NCI-H1436 treated with DMSO at 0.1 percent for 48 hours (cell line): ENCODE measurements at regions not wholly inside any gene's neighbourhood (a gene's known extent, or its start where the extent isn't known, plus 50 kb on each side); places are given as distances from the start of the nearest gene placed in this dataset.
"Not testable (repeated sequence)": the region's sequence is repeated elsewhere in the genome, so short reads cannot be mapped to it uniquely, and the experiment has no call there.

Experiments
- DNase-seq: peaks from one replicate; lab custom pipeline; 2025; lab: John Stamatoyannopoulos, UW

GRCh38 chr6:165846123-165846966 is 183.3 kb upstream of the PDE10A start:
- no peak for DNase-seq

DNA sequence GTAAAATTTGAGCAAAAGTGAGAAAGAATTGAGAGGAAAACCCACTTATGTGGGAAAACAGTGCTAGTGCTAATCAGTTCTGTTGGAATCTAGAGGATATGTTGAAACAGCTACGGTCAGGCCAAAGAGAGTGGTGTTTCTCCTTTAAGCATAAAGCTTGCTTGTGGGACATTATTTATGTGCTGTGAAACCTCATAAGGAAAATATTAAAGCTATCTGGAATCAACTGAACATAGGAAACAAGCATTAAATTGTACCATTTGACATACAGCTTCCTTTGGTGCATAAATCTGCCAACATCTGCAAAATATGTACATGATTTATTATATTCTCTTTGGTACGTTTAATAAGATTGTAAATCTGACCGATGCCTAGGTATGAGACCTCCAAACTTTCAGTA is 182.5 kb upstream of the PDE10A start:
- no peak for DNase-seq

DNA sequence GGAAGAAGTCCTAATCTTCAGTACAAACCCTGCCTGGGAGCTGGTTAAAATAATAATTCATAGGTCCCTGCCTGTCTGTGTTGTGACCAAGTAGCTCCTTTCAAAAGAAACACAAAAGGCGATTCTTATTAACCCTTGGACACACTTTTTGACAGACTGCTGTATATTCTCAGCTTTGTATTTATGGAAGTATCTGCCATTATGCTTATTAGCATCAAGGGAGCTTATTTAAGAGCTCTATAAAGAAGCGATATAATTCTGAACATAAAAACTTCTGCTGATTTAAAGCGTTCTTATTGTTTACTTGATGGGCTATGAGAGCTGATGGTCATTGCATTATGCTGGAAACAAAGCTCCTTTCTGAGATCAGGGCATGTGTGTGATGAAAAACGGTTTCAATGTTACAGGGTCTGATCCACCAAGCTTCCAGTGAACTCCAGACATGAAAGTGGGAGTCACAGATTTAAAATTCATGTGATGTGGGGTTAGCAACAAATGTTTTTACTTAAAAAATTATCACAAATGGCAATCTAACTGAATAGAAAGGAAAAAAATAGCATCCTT is 181.8 kb upstream of the PDE10A start:
- no peak for DNase-seq

GRCh38 chr6:165844232-165844631 is 181.2 kb upstream of the PDE10A start:
- no peak for DNase-seq

GRCh38 chr6:165843568-165844113 is 180.6 kb upstream of the PDE10A start:
- DNase-seq: no peak

DNA sequence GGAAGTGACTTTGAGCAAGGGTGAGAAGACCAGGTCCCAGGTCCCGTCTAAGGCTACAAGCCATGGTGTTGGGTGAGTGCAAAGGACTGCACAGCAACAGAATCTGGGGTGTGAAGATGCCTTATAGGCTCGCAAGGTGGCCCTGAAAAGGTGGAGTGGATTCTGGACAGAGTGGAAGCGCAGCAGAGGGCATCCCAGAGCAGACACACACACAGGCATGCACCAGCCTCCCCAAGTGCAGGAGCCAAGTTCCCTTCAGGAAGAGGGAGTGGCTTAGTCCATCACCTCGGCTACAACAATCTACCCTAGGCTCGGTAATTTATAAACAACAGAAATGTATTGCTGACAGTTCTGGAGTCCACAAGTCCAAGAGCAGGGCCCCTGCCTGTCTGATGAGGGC is 180.1 kb upstream of the PDE10A start:
- no peak for DNase-seq

DNA sequence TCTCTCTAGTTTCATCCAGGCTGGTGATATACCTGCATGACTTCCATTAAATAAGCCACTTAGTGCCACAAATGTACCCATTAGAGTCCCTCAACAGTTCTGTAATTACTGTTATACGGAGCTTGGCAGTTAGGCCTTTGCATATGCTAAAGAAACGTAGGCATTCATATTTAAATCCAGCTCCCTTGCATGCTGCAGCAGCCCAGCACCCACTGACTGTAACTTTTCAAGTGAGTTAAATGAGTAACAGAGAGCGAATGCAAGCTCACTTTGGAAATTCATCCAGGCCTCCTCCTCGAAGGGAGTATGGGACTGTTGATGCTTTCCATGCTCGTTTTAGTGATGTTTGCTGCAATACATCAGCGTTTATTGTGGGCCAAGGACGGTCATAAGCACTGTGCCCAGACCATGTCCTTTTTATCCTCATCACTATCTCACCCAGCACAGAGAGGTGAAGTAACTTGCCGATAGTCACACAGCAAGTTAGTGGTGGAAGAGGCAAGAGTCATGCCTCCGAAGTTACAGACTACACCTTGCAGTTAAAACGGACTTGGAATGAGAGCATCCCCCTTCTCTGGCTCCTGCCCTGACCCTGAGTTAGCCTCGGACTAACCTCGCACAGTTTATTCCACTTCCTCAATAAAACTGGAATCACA is 179.4 kb upstream of the PDE10A start:
- no peak for DNase-seq

DNA sequence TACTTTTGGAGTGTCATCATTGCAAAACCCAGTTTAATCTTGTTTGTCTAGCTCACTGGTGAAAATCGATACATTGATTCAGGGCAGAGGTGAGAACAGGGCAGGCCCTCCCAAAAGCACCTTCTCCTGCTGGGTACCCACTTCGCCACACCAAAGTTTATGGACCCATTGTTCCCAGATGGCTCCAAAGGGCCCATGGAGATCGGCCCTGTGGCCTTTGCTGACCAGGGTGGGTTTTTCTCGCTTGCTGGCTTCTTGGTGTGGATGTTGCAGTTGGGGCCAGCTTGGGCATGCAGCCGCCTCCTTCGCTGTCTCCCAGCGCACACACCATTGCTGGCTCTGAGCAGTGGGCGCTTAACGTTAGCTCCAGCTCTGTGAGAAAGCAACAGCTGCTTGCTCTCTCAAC is 178.1 kb upstream of the PDE10A start:
- no peak for DNase-seq

DNA sequence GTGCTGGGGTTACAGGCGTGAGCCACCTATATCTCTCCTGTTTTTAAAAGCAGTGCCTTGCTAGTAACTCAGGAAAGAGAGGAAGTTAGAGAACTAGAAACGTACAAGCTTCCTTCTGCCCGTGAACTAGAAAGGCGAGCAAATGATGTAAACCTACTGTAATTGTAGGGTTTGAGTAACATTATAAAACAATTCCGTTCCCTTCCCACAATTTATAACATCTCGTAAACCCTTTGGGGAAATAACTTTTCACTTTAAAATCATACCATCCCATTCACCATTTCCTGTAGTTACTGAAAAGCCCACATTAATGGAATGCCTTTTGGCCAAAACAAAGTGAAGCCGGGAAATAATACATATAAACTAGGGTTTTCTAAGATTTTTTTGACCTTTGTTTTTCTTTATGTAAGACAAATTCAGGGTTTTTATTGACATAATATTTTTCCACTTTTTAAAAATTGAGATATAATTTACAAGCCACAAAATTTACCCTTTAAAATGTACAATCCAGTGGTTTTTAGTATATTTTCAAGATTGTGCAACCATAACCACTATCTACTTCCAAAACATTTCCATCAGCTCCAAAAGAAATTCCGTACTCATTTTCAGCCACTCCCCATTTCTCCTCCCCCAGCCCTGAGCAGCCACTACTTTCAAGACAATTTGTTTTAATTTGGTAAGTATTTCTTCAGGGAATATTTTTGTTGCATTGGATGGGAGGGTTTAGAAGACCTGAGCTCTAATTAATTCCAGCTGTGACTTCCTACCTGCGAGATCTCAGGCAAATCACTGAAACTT is 175.1 kb upstream of the PDE10A start:
- DNase-seq: no peak

GRCh38 chr6:165836648-165837047 is 173.6 kb upstream of the PDE10A start:
- not testable (repeated sequence) for DNase-seq

GRCh38 chr6:165835410-165835851 is 172.4 kb upstream of the PDE10A start:
- no peak for DNase-seq

- DNase-seq: no peak
These were observed 171.7 kb upstream of the PDE10A start for GRCh38 chr6:165834613-165835259.

GRCh38 chr6:165833355-165833754 is 170.3 kb upstream of the PDE10A start:
- DNase-seq: no peak

- DNase-seq: no peak
These were observed 168.9 kb upstream of the PDE10A start for GRCh38 chr6:165831812-165832510.

- no peak for DNase-seq
These were observed 167.7 kb upstream of the PDE10A start for GRCh38 chr6:165830761-165831160.

DNA sequence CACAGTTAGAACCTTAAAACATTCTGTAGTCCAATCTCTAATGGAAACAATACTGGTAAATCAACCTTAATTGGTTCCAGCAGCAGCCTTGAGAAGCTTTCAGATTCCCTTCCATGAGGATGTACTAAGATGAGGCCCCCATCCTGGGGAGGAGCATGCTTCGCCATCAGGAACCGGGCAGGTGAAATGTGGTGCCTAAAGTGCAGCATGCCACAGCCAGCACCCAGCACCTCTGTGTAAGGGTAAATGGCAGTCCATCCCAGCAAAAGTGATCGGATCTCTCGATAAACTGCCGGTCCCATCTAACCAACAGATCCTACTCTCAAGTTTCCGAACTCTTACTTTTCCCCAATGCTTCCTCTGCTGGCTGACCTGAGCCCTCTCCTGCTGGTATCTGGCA is 166.3 kb upstream of the PDE10A start:
- no peak for DNase-seq

DNA sequence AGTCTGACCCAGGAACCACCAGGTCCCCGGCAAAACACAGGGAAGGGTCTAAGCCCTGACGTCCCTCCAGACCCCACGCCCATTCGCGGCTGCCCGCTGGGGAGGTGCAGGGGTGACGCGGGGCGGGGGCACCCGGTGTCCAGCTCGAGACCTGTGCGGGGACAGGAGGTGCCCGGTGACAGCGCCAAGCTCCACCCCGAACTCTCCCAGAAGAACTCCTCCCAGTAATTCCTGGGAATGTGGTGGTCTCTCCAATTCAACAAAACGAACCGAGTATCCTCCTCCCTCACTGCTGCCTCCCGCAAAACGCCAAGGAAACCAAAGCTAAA is 164.1 kb upstream of the PDE10A start:
- DNase-seq: no peak

DNA sequence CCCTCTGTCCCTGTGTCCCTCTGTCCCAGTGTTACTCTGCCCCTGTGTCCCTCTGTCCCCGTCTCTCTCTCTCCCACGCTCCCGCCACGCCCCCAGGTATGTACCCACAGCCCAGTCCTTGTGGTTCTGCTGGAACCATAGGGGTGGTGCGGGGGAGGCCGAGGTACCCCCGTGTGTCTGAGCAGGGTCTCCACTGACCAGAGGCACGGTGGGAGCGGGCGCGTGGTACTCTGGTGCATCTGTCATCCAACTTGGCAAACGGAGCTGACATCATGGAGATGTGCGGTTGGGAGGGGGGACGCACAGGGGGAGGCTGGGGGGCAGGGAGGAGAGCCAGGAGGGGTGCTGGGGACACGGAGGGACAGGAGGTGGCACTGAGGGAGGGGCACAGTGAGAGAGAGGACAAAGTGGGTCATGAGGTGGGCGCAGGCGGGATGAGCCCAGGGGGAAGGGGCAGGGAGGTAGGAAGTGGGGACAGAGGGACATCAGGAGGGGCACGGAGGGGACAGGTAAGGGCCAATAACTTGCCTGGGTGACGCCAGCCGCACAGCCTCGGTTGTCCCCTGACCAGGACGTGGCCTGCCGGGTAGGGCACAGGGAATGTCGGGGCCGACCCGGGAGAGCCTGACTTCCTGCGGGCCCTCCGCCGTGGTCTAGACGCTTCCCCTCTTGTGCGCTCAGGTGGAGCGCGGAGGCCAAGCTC is 163.6 kb upstream of the PDE10A start:
- DNase-seq: no peak

- no peak for DNase-seq
These were observed 162.3 kb upstream of the PDE10A start for GRCh38 chr6:165825256-165825815.
